ENCODE measurements at regions not wholly inside any gene's neighbourhood (a gene's known extent, or its start where the extent isn't known, plus 50 kb on each side); places are given as distances from the start of the nearest gene placed in this dataset.

- Histone ChIP-seq H3K36me3 (peaks cover 0 to 3% (median 0%) of the 10 kb centered on the region in 11 experiments; a peak in 1 of 22 replicates), H3K9me3 (replicated peaks in 1 of 11) (peaks cover 0 to 41% (median 35%) of the 10 kb centered on the region in 11 experiments; a peak in 20 of 22 replicates), H3K27ac (peak overlapping the region in 8 of 11 experiments; percentile 32 to 91 (median 72); a peak in 16 of 22 replicates), H3K9ac (peak overlapping the region in 6 of 11 experiments; percentile 32 to 78 (median 71); a peak in 12 of 22 replicates), H3K4me3 (peak overlapping the region in 2 of 10 experiments; percentile 7 to 34; a peak in 2 of 20 replicates), H3K27me3 (peaks cover 0 to 18% (median 9%) of the 10 kb centered on the region in 11 experiments; a peak in 14 of 22 replicates), H3K4me1 (peaks cover 26 to 94% (median 73%) of the 10 kb centered on the region in 10 experiments), H4K20me1 (no peaks in the 10 kb centered on the region), H3K4me2 (peak overlapping the region in 8 of 11 experiments; percentile 29 to 95 (median 90); a peak in 13 of 22 replicates)
- TF ChIP-seq Cebpa-rat (IDR thresholded peaks at IDR 0.05) = no peak
Observed at GRCh38 chr7:116188-116981, 76.0 kb upstream of the FAM20C start.

GRCh38 chr7:117836-118614 lies 74.3 kb upstream of the FAM20C start:
- peaks cover 0 to 3% (median 0%) of the 10 kb centered on the region in 11 experiments; a peak in 1 of 22 replicates for H3K36me3 ChIP-seq
- peak overlapping the region; percentile 57 to 96 (median 76) for H3K4me2 ChIP-seq
- H4K20me1 ChIP-seq = no peaks in the 10 kb centered on the region
- H3K9ac ChIP-seq = peak overlapping the region in 3 of 11 experiments; percentile 66 to 72 (median 69); a peak in 5 of 22 replicates
- H3K27me3 ChIP-seq = peaks cover 0 to 18% (median 9%) of the 10 kb centered on the region in 11 experiments; a peak in 14 of 22 replicates
- peak overlapping the region in 6 of 11 experiments; percentile 71 to 82 (median 80); a peak in 12 of 22 replicates for H3K27ac ChIP-seq
- peak overlapping the region in 1 of 10 experiments; percentile 26; a peak in 2 of 20 replicates for H3K4me3 ChIP-seq
- H3K4me1 ChIP-seq = peaks cover 35 to 96% (median 76%) of the 10 kb centered on the region in 10 experiments
- TF ChIP-seq Cebpa-rat (IDR thresholded peaks at IDR 0.05) = no peak
- peaks cover 0 to 25% (median 19%) of the 10 kb centered on the region in 11 experiments; a peak in 18 of 22 replicates for H3K9me3 ChIP-seq (replicated peaks in 1 of 11)

GRCh38 chr7:118615-119391 lies 73.6 kb upstream of the FAM20C start:
- peak overlapping the region in 10 of 11 experiments; percentile 53 to 82 (median 74); a peak in 20 of 22 replicates for H3K27ac ChIP-seq

DNA sequence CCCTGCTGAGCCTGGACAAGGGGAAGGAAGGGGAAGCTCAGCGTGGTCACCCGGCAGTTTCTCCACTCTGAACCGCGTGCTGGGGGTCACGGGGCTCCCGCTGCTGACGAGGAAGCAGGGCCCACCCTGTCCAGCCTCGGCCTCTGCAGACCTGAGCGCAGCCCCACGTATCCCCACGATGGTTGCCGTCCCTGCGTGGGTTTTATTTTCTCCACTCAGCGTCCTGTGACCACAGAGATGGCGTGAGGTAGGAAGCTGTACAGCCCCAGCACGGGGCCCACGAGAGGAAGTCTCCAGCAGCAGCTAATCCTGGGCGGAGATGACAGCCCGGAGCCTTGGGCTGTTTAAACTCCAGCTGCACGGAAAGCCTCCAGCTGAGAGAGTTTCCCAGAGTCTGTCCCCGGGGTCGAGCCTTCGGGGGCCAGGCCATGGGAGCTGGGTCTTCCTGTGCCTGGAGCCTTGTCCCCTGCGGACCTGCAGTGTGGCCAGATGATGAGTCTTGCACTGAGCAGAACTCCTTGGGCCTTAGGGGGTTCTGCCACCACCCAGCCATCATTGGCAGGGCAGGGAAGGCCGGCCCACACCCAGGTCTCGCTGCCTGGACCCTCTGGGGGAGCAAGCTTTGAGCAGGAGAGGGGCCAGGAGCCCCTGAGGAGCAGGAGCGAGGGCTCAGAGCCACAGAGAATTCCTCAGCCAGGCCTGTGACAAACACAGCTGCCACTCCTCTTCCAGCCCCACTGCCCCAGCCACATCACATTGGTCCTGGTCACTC lies 72.8 kb upstream of the FAM20C start:
- Histone ChIP-seq H3K9me3 (replicated peaks in 1 of 11) (peaks cover 0 to 10% (median 6%) of the 10 kb centered on the region in 11 experiments; a peak in 18 of 22 replicates), H3K36me3 (peaks cover 0 to under 1% (median 0%) of the 10 kb centered on the region in 11 experiments; a peak in 1 of 22 replicates), H3K27ac (peak overlapping the region in 10 of 11 experiments; percentile 53 to 82 (median 74); a peak in 20 of 22 replicates)

More at GRCh38 chr7:118615-119391, 73.6 kb upstream of the FAM20C start:
- H3K9me3 ChIP-seq (replicated peaks in 1 of 11) = peaks cover 0 to 17% (median 13%) of the 10 kb centered on the region in 11 experiments; a peak in 18 of 22 replicates
- no peaks in the 10 kb centered on the region for H4K20me1 ChIP-seq
- H3K4me2 ChIP-seq = peak overlapping the region; percentile 57 to 96 (median 76)
- peaks cover 0 to 18% (median 9%) of the 10 kb centered on the region in 11 experiments; a peak in 14 of 22 replicates for H3K27me3 ChIP-seq
- no peak for TF ChIP-seq Cebpa-rat (IDR thresholded peaks at IDR 0.05)
- peaks cover 0 to 3% (median 0%) of the 10 kb centered on the region in 11 experiments; a peak in 1 of 22 replicates for H3K36me3 ChIP-seq
- H3K4me3 ChIP-seq = peak overlapping the region in 3 of 10 experiments; percentile 15 to 46 (median 31); a peak in 3 of 20 replicates
- peak overlapping the region in 10 of 11 experiments; percentile 17 to 72 (median 60); a peak in 17 of 22 replicates for H3K9ac ChIP-seq
- H3K4me1 ChIP-seq = peaks cover 43 to 96% (median 76%) of the 10 kb centered on the region in 10 experiments

DNA sequence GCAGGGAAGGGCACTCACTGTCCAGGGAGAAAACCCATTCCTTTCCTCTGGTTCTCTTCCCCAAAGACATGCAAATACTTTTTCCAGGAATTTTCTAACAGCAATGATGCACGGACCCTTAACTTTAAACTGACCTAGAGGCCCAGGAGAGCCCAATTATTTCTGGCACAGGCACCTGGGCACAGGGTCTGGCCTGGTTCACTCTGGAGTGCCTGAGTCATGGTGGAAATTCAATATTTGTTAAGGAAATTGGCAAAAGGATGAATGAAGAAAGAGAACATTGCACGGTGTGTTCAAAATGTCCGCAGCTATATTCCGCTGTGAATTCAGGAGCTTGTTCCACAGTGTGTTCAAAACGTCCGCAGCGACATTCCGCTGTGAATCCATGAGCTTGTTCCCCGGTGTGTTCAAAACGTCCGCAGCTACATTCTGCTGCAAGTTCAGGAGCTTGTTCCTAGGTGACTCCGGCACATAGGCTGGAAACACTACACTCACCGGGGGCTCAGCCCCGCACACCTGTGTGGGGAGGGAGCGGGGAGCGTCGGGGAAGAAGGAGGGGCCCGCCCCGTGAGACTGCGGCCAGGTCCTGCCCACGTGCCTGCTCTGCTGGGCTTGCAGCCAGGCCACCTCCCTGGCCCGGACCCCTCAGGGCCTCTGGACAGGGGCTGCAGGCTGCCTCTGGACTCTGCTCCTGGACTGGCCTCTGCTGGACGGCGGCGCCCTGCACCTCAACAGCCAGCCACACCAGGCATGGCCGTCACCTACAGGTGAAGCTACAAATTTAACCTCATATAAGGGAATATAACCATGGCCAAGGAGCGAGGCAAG lies 72.0 kb upstream of the FAM20C start:
- no peaks in the 10 kb centered on the region for H3K36me3 ChIP-seq
- no peak for TF ChIP-seq Cebpa-rat (IDR thresholded peaks at IDR 0.05)
- peak overlapping the region; percentile 57 to 96 (median 76) for H3K4me2 ChIP-seq
- peak overlapping the region in 8 of 11 experiments; percentile 41 to 72 (median 61); a peak in 15 of 22 replicates for H3K9ac ChIP-seq
- H4K20me1 ChIP-seq = no peaks in the 10 kb centered on the region
- 0 out of 20 replicates have a peak overlapping the region, but pooled peaks of 1 of the 10 experiments have one; percentile 31 for H3K4me3 ChIP-seq
- H3K4me1 ChIP-seq = peaks cover 59 to 96% (median 79%) of the 10 kb centered on the region in 10 experiments
- H3K27me3 ChIP-seq = peaks cover 0 to 18% (median 9%) of the 10 kb centered on the region in 11 experiments; a peak in 14 of 22 replicates
- peak overlapping the region in 10 of 11 experiments; percentile 53 to 82 (median 74); a peak in 18 of 22 replicates for H3K27ac ChIP-seq
- peaks cover 0 to 2% (median 0%) of the 10 kb centered on the region in 11 experiments; a peak in 5 of 22 replicates for H3K9me3 ChIP-seq (replicated peaks in 1 of 11)

More for the DNA sequence above, 72.8 kb upstream of the FAM20C start:
- peaks cover 0 to 18% (median 9%) of the 10 kb centered on the region in 11 experiments; a peak in 14 of 22 replicates for H3K27me3 ChIP-seq
- H3K9ac ChIP-seq = peak overlapping the region; percentile 17 to 72 (median 59); a peak in 18 of 22 replicates
- no peaks in the 10 kb centered on the region for H4K20me1 ChIP-seq
- peaks cover 51 to 96% (median 79%) of the 10 kb centered on the region in 10 experiments for H3K4me1 ChIP-seq
- peak overlapping the region in 2 of 10 experiments; percentile 31 to 46; a peak in 3 of 20 replicates for H3K4me3 ChIP-seq
- TF ChIP-seq Cebpa-rat (IDR thresholded peaks at IDR 0.05) = no peak
- peak overlapping the region; percentile 57 to 96 (median 76) for H3K4me2 ChIP-seq

- Histone ChIP-seq H3K27me3 (peaks cover 0 to 18% (median 9%) of the 10 kb centered on the region in 11 experiments; a peak in 14 of 22 replicates), H3K4me3 (no peak overlapping the region), H3K4me2 (peak overlapping the region in 6 of 11 experiments; percentile 73 to 96 (median 91); a peak in 11 of 22 replicates), H3K4me1 (peaks cover 60 to 91% (median 73%) of the 10 kb centered on the region in 10 experiments), H3K27ac (peak overlapping the region in 2 of 11 experiments; percentile 26 to 29; a peak in 2 of 22 replicates), H3K36me3 (no peaks in the 10 kb centered on the region), H4K20me1 (no peaks in the 10 kb centered on the region), H3K9me3 (replicated peaks in 1 of 11) (no peaks in the 10 kb centered on the region), H3K9ac (no peak overlapping the region)
- no peak for TF ChIP-seq Cebpa-rat (IDR thresholded peaks at IDR 0.05)
Observed at GRCh38 chr7:121002-121785, 71.2 kb upstream of the FAM20C start.
